GM13977 (cell line): ENCODE measurements at regions not wholly inside any gene's neighbourhood (a gene's known extent, or its start where the extent isn't known, plus 50 kb on each side); places are given as distances from the start of the nearest gene placed in this dataset.

ENCODE experiments used
- DNase-seq: peaks from one replicate; pipeline ENCODE4 v3.0.0; 2012; ENCODE audit warnings: low spot score
- CTCF ChIP-seq: IDR thresholded peaks from 2 replicates; pipeline ENCODE4 v1.5.1; 2012; ENCODE audit warnings: mild to moderate bottlenecking, control low read depth; ENCODE audit not compliant: insufficient read depth; ENCODE audit errors: extremely low read depth, missing control alignments
- in situ Hi-C: fragments of 300-500 bp; cut with MboI; formaldehyde crosslinking; loops from one replicate; pipeline ENCODE4 v1.12.0; 2022; ENCODE audit warnings: low sequenced_read_pairs, low pct_unique_long_range_greater_than_20kb, mixed read lengths, inconsistent platforms; ENCODE audit not compliant: unreplicated experiment

GRCh38 chr6:74074645-74075044 lies 378.6 kb downstream of the CD109 start:
- TF ChIP-seq CTCF, result no peak
- DNase-seq, result no peak
- in situ Hi-C loops, result loop anchor here (25.0 kb wide), 2 partner anchors 337 to 1138 kb away; partner anchors contain the start of gene COL12A1

- DNase-seq, result no peak
- in situ Hi-C loops, result no loop called here
- TF ChIP-seq CTCF, result no peak
Measured at GRCh38 chr6:74073999-74074398, 378.0 kb downstream of the CD109 start.

DNA sequence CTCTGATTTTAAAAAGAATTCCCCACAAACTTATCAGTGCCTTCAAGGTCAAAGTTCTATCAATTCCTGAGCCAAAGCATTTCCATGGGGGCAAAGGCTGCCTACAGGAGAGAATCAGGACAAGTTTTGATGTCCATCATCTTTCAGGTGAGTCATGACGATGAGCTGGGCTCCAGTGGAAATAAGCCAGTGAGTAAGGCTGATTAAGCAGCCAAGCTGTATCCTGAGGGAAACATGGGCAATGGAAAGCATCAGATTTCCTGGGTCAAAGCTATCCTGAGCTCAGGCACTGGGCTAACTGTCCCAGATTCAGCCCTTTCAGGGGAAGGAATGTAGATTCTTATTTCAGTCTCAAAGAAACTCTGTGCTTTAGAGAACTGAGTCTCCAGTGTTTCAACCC lies 377.4 kb downstream of the CD109 start:
- in situ Hi-C loops, result no loop called here

GRCh38 chr6:74071214-74071613 lies 375.2 kb downstream of the CD109 start:
- in situ Hi-C loops, result no loop called here
- TF ChIP-seq CTCF, result no peak
- DNase-seq, result no peak

More for the DNA sequence above, 377.4 kb downstream of the CD109 start:
- no peak for DNase-seq
- TF ChIP-seq CTCF, result no peak

DNA sequence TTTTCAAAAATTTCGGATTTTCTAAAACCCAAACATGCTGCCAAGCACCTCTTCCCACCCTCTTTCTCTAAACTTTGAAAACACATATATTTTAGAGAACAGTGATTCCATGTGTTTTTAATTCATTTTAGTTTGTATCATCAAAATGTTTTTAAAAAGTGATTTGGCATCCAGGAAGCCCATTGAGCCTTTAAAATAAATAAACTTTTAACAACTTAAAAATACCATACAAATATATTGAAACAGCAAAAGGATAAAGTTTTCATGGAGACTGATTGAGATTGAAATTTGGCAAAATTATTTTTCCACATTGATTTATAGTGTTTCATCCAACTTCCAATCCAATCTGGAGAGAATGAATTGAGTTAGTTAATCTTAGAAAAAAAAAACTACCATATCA lies 374.7 kb downstream of the CD109 start:
- in situ Hi-C loops, result no loop called here

DNA sequence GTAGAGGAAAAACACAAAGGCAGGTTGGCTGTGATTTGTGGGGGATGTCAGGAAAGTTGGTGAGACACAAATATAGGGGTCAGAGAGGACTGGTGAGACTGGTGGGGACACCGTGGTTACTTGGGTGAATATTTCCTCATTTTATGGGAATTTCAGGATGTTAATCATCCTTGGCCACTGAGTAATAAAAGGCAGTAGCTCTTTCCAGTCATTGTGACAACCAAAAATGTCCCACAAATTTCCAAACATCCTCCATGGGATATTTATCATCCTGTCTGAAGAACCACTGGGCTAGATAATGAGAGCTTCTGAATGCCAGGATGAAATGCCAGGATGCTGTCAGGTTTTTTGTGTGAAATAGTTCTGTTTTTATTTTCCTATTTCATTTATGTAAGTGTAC lies 374.1 kb downstream of the CD109 start:
- no peak for DNase-seq
- in situ Hi-C loops, result no loop called here
- no peak for TF ChIP-seq CTCF

More for the DNA sequence above, 374.7 kb downstream of the CD109 start:
- TF ChIP-seq CTCF, result no peak
- DNase-seq, result no peak

DNA sequence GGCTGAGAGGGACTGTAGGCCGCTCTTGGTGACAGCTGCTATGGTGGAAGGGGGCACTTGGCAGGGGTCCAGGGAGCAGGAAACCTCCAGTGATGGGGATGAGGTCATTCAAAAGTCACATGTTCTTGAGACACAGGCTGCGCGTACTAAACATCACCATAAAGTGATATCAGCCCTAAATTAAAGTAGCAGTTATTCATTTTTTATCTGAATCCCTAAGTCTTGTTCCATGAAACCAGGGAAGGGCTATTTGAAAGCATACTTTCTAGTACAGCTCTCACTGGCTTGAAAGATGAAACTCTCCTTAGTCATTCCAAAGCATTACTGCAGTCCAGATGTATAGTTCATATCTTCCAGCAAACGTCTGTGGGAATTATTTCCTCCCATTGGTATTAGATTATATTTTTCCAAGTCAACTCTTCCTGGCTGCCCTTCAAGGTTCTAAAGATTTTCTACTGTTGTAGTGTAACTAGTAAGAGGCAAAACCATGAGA lies 373.1 kb downstream of the CD109 start:
- DNase-seq, result no peak
- in situ Hi-C loops, result no loop called here
- no peak for TF ChIP-seq CTCF
